HG03159 (cell line): ENCODE measurements at regions not wholly inside any gene's neighbourhood (a gene's known extent, or its start where the extent isn't known, plus 50 kb on each side); places are given as distances from the start of the nearest gene placed in this dataset.
"Not testable (repeated sequence)": the region's sequence is repeated elsewhere in the genome, so short reads cannot be mapped to it uniquely, and the experiment has no call there.

Source experiments
- ATAC-seq: cut with Tn5 transposase; IDR thresholded peaks from one replicate; pipeline ENCODE4 v1.9.1; 2021; ENCODE audit warnings: mild to moderate bottlenecking, moderate library complexity; ENCODE audit not compliant: unreplicated experiment

DNA sequence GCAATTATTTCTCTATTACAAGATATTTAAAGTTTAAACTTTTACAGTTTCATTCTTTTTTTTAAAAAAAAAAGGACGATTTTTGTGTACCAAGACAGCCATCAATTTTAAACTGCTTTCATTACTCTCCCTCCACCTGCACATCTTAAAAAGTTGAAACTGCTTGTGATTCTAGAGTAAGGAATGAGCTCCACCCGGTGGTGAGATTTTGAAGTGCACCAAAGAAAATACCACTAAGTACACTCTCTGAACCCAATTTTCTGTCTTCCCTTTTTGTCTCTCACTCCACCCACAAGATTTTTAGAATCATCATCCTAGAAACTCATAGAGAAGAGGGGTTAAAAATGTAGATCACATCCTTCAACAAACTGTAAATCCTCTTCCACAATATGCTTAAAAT lies 91.3 kb upstream of the WDR44 start:
- peak; percentile 75 for ATAC-seq

DNA sequence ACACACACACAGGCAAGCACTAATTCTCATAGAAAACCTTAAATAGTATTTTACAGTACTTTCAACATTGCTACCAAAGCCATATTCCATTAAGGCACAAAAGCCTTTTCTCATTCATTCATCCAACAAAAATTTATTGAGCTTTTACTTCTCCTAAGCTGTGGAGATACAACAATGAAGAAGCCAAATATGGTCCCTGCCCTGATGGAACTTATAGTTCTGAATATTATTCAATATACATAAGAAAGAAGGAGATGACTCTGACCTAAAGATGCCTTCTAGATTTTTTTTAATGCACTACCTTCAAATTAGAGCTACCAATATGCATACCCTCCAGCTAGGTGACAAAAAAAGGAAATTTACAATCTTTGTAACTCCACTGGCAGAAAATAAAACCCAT lies 90.0 kb upstream of the WDR44 start:
- ATAC-seq, result no peak

DNA sequence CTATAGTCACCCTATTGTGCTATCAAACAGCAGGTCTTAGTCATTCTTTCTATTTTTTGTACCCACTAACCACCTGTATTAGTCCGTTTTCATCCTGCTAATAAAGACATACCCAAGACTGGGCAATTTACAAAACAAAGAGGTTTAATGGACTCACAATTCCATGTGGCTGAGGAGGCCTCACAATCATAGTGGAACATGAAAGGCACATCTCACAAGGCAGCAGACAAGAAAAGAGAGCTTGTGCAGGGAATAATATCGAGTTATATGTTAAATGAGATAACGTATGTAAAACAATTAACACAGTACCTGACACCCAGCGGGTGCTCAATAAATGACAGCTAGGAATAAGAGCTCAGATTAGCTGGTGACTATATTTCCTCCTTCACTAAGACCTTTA lies 88.1 kb upstream of the WDR44 start:
- ATAC-seq, result no peak

DNA sequence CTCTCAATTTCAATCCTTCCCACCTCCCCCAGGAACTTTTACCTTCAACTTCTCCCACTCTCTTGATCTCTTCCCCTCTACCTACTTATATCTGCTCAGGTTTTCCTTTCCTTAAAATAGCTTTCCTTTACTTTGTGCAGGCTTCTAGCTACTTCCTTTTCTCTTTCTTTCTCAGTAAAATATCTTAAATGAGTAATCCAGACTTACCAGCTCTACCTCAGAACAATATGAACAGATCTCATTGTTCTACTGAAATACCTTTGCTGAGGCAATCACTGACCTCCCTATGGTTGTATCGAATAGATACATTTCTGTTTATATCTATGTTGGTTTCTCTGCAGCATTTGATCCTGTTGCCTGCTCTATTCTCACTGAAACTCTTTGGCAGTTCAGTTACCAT lies 86.7 kb upstream of the WDR44 start:
- no peak for ATAC-seq

- ATAC-seq, result no peak
Measured at GRCh38 chrX:118261151-118261550, 84.8 kb upstream of the WDR44 start.

GRCh38 chrX:118271775-118272174 lies 74.1 kb upstream of the WDR44 start:
- no peak for ATAC-seq

- ATAC-seq, result no peak
Measured at GRCh38 chrX:118272242-118272641, 73.7 kb upstream of the WDR44 start.

DNA sequence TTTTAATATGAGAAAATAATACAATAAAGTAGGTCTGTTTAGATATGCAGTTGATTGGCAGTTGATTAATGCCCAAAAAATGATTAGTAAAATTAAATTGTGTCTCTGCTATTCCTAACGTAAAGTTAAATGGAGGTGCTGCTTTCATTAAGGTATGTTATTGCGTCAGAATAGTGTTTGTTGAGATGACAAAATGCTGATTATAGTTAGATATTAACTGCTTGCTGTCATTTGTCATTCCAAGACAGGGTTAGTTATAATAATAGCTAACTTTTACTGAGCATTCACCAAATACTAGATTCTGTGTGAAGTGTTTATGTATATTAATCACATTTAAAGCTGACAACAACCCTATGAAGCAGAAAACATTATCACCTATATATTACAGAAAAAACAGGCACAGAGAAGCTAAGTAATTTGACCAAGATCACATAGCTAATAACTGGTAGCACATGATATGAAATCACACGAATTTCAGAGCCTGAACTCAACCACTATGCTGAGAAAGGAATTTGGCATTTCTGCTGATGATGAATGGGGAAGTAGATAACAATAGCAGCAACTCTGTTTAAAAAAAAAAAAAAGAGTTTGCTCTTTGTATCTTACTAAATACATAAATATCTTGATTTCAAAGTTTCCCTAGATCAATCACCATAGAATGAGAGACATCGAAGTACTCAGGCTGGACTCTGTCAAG lies 59.7 kb upstream of the WDR44 start:
- ATAC-seq, result no peak

DNA sequence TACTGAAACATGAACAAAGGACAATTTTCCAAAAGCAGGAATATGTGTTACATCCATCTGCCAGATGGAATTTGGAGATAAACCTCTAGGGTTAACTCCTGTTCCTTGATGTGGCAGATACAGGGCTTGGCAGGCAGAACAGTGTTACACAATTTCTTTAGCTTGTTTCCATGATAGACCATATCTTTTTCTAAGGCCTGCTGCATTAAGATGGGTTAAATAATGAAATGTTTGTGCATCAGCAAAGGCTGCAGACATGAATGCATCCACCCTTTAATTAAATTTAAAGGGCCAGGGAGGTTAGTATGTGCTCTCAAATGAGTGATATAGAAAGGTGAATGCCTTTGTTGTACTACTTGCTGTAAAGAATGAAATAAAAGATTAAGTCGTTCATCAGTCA lies 50.1 kb upstream of the WDR44 start:
- ATAC-seq, result not testable (repeated sequence)
